ENCODE measurements at regions not wholly inside any gene's neighbourhood (a gene's known extent, or its start where the extent isn't known, plus 50 kb on each side); places are given as distances from the start of the nearest gene placed in this dataset.

- TF ChIP-seq ZNF331 (CRISPR knock-in tag; IDR thresholded peaks at IDR 0.05; ENCODE audit: low read depth) = no peak
- TF ChIP-seq EZH2phosphoT487 (IDR thresholded peaks at IDR 0.05; ENCODE audit: unreplicated experiment) = no peak
- no peak for TF ChIP-seq ZNF114 (CRISPR knock-in tag; IDR thresholded peaks at IDR 0.05)
- no peak for TF ChIP-seq POLR2AphosphoS5 (IDR thresholded peaks at IDR 0.05; ENCODE audit: low read depth)
- TF ChIP-seq, protein P1, sequence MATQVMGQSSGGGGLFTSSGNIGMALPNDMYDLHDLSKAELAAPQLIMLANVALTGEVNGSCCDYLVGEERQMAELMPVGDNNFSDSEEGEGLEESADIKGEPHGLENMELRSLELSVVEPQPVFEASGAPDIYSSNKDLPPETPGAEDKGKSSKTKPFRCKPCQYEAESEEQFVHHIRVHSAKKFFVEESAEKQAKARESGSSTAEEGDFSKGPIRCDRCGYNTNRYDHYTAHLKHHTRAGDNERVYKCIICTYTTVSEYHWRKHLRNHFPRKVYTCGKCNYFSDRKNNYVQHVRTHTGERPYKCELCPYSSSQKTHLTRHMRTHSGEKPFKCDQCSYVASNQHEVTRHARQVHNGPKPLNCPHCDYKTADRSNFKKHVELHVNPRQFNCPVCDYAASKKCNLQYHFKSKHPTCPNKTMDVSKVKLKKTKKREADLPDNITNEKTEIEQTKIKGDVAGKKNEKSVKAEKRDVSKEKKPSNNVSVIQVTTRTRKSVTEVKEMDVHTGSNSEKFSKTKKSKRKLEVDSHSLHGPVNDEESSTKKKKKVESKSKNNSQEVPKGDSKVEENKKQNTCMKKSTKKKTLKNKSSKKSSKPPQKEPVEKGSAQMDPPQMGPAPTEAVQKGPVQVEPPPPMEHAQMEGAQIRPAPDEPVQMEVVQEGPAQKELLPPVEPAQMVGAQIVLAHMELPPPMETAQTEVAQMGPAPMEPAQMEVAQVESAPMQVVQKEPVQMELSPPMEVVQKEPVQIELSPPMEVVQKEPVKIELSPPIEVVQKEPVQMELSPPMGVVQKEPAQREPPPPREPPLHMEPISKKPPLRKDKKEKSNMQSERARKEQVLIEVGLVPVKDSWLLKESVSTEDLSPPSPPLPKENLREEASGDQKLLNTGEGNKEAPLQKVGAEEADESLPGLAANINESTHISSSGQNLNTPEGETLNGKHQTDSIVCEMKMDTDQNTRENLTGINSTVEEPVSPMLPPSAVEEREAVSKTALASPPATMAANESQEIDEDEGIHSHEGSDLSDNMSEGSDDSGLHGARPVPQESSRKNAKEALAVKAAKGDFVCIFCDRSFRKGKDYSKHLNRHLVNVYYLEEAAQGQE (IDR thresholded peaks at IDR 0.05; ENCODE audit: unreplicated experiment) = no peak
Measured at GRCh38 chr14:75370416-75371205, 57.2 kb upstream of the JDP2 start (continued).

DNA sequence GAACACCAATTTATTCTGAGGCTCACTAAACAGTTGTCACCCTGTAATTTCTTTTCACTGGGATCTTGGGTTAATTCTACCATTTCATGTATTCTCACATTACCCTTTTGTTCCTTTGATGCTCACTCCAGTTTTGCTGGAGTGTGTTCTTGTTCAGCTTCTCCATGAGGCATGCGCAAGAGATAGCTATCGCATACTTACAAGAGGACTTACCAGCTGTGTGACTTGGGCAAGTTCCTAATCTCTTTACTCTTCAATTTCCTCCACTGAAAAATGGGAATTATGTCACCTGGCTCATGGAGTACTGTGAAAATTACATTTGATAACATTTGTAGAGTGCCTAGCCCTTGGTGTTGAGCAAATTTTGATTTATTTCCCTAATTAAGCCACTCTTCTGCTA, 56.5 kb upstream of the JDP2 start:
- H3K36me3 Mint-ChIP-seq (ENCODE audit: low read depth) = no peaks in the 10 kb centered on the region
- no peaks in the 10 kb centered on the region for H3K27me3 ChIP-seq (ENCODE audit: insufficient read depth)
- ATAC-seq = no peak
- no peak overlapping the region for H3K27ac Mint-ChIP-seq
- no peaks in the 10 kb centered on the region for H3K9me3 Mint-ChIP-seq
- no peak overlapping the region for H3K4me2 ChIP-seq
- H3K36me3 ChIP-seq (ENCODE audit: insufficient read depth) = no peaks in the 10 kb centered on the region
- H3K4me3 ChIP-seq = no peak overlapping the region
- no peaks in the 10 kb centered on the region; the same call in 1 of the 2 replicates for H3K9me2 ChIP-seq (ENCODE audit: insufficient read depth)
- H3F3A ChIP-seq (replicated peaks; ENCODE audit: low read depth) = no peaks in the 10 kb centered on the region
- no peak for DNase-seq (ENCODE audit: low spot score)
- H3K4me1 ChIP-seq (ENCODE audit: insufficient read depth) = no peaks in the 10 kb centered on the region
- H4K20me1 ChIP-seq (replicated peaks; ENCODE audit: insufficient read depth) = no peaks in the 10 kb centered on the region
- H3K27ac ChIP-seq (ENCODE audit: low read depth) = no peak overlapping the region
- no peaks in the 10 kb centered on the region for H3K4me1 Mint-ChIP-seq
- H2AFZ ChIP-seq = no peak overlapping the region
- H3K79me2 ChIP-seq (replicated peaks; ENCODE audit: insufficient read depth) = no peaks in the 10 kb centered on the region
- H3K4me3 Mint-ChIP-seq = no peak overlapping the region
- no peaks in the 10 kb centered on the region for H3K27me3 Mint-ChIP-seq (ENCODE audit: insufficient read depth, low read depth, poor library complexity)
- TF ChIP-seq, protein P2, sequence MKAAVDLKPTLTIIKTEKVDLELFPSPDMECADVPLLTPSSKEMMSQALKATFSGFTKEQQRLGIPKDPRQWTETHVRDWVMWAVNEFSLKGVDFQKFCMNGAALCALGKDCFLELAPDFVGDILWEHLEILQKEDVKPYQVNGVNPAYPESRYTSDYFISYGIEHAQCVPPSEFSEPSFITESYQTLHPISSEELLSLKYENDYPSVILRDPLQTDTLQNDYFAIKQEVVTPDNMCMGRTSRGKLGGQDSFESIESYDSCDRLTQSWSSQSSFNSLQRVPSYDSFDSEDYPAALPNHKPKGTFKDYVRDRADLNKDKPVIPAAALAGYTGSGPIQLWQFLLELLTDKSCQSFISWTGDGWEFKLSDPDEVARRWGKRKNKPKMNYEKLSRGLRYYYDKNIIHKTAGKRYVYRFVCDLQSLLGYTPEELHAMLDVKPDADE (IDR thresholded peaks at IDR 0.05) = no peak
- no peak for TF ChIP-seq EZH2 (IDR thresholded peaks at IDR 0.05; ENCODE audit: low read depth, unreplicated experiment)
- no peak for TF ChIP-seq CTCF (conservative IDR thresholded peaks at IDR 0.05; ENCODE audit: low read depth in 2 of 2)
- no peak for TF ChIP-seq NANOG (IDR thresholded peaks at IDR 0.05; ENCODE audit: borderline replicate concordance)
- TF ChIP-seq, protein P1 (IDR thresholded peaks at IDR 0.05; ENCODE audit: unreplicated experiment) = no peak
